Panc1 (cell line): ENCODE measurements at regions not wholly inside any gene's neighbourhood (a gene's known extent, or its start where the extent isn't known, plus 50 kb on each side); places are given as distances from the start of the nearest gene placed in this dataset.

Source experiments
- POLR2AphosphoS5 ChIP-seq: IDR thresholded peaks from 2 replicates; pipeline ENCODE4 v1.6.1; 2012; ENCODE audit warnings: mild to moderate bottlenecking, low read depth, low read length, moderate library complexity
- SIN3A ChIP-seq: IDR thresholded peaks from 2 replicates; pipeline ENCODE4 v1.6.1; 2012; ENCODE audit warnings: low read depth, mild to moderate bottlenecking, low read length, moderate library complexity, borderline replicate concordance; ENCODE audit not compliant: insufficient read depth
- TF ChIP-seq, protein P1 (sequence below): fragments of 450-650 bp; IDR thresholded peaks from 2 replicates; pipeline ENCODE4 v1.5.1; 2017; ENCODE audit warnings: mild to moderate bottlenecking

DNA sequence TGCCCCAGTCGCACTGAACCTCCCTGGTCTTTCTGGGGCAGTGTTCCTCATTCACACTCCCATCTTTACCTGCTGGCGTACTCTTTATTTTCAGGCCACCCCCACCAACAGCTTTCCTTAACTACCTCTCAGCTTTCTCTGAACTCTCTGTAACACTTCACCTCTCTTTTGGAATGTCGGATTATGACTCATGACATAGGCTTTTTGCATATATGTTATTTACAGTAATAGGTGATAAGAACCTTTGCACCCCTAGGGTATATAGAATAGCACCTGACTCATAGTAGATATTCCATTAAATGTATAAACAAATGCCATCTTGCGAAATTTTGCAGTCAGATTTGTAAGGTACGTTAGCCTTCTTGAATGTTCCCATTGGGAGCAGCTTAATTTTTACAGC, 52.9 kb upstream of the MIER3 start:
- TF ChIP-seq, protein P1, sequence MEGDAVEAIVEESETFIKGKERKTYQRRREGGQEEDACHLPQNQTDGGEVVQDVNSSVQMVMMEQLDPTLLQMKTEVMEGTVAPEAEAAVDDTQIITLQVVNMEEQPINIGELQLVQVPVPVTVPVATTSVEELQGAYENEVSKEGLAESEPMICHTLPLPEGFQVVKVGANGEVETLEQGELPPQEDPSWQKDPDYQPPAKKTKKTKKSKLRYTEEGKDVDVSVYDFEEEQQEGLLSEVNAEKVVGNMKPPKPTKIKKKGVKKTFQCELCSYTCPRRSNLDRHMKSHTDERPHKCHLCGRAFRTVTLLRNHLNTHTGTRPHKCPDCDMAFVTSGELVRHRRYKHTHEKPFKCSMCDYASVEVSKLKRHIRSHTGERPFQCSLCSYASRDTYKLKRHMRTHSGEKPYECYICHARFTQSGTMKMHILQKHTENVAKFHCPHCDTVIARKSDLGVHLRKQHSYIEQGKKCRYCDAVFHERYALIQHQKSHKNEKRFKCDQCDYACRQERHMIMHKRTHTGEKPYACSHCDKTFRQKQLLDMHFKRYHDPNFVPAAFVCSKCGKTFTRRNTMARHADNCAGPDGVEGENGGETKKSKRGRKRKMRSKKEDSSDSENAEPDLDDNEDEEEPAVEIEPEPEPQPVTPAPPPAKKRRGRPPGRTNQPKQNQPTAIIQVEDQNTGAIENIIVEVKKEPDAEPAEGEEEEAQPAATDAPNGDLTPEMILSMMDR = no peak
- TF ChIP-seq POLR2AphosphoS5 (no peak), SIN3A (no peak)
